HL-60 (cell line): ENCODE measurements at regions not wholly inside any gene's neighbourhood (a gene's known extent, or its start where the extent isn't known, plus 50 kb on each side); places are given as distances from the start of the nearest gene placed in this dataset.

Experiments used
- DNase-seq, 2 experiments: peaks; one replicate each; pipeline ENCODE4 v3.0.0-alpha.2; 2010 to 2020; ENCODE audit warnings: low read depth in 1 of 2, low spot score in 1 of 2
- H3K27ac ChIP-seq: fragments of 250-450 bp; sonication (Bioruptor Pico); replicated peaks from 2 replicates; pipeline ENCODE4 v1.5.1; 2020; ENCODE audit warnings: mild to moderate bottlenecking, moderate library complexity
- H3K27me3 ChIP-seq: fragments of 250-450 bp; sonication (Bioruptor Pico); 2 replicates; pipeline ENCODE4 v1.5.1; 2021; ENCODE audit warnings: mild to moderate bottlenecking, moderate library complexity; ENCODE audit not compliant: insufficient read depth, poor library complexity, severe bottlenecking
- H3K4me3 ChIP-seq: replicated peaks from 2 replicates; pipeline ENCODE4 v1.5.1; 2011; ENCODE audit warnings: mild to moderate bottlenecking, control low read depth, low read length; ENCODE audit not compliant: insufficient read depth
- CTCF ChIP-seq: IDR thresholded peaks from one replicate; pipeline ENCODE4 v1.5.1; 2011; ENCODE audit warnings: low read length, control low read depth, inconsistent platforms; ENCODE audit not compliant: insufficient read depth
- GABPA ChIP-seq: IDR thresholded peaks from 2 replicates; pipeline ENCODE4 v1.6.1; 2012; ENCODE audit warnings: low read depth
- POLR2AphosphoS5 ChIP-seq: IDR thresholded peaks from 2 replicates; pipeline ENCODE4 v1.6.1; 2012; ENCODE audit warnings: low read depth
- REST ChIP-seq: IDR thresholded peaks from 2 replicates; pipeline ENCODE4 v1.6.1; 2012; ENCODE audit warnings: low read depth; ENCODE audit not compliant: insufficient replicate concordance
- SPI1 ChIP-seq: IDR thresholded peaks from 2 replicates; pipeline ENCODE4 v1.6.1; 2012; ENCODE audit warnings: low read depth, mild to moderate bottlenecking, borderline replicate concordance

GRCh38 chr1:228835456-228835855 is 100.2 kb downstream of the RHOU start:
- DNase-seq: no peak
- Histone ChIP-seq H3K27ac (no peak overlapping the region), H3K4me3 (no peak overlapping the region), H3K27me3 (no peaks in the 10 kb centered on the region)
- TF ChIP-seq SPI1 (no peak), REST (no peak), POLR2AphosphoS5 (no peak), GABPA (no peak), CTCF (no peak)

GRCh38 chr1:228835911-228836310 is 100.6 kb downstream of the RHOU start:
- Histone ChIP-seq H3K4me3 (no peak overlapping the region), H3K27ac (no peak overlapping the region), H3K27me3 (no peaks in the 10 kb centered on the region)
- no peak for DNase-seq
- no peak for TF ChIP-seq GABPA
- no peak for TF ChIP-seq POLR2AphosphoS5
- TF ChIP-seq SPI1: no peak
- no peak for TF ChIP-seq CTCF
- no peak for TF ChIP-seq REST

- no peak overlapping the region for H3K4me3 ChIP-seq
- H3K27ac ChIP-seq: no peak overlapping the region
- no peaks in the 10 kb centered on the region for H3K27me3 ChIP-seq
- no peak for DNase-seq
- TF ChIP-seq SPI1 (no peak), GABPA (no peak), CTCF (no peak), REST (no peak), POLR2AphosphoS5 (no peak)
These were observed 101.1 kb downstream of the RHOU start for GRCh38 chr1:228836427-228836826.
